GM20000 (cell line): ENCODE measurements at regions not wholly inside any gene's neighbourhood (a gene's known extent, or its start where the extent isn't known, plus 50 kb on each side); places are given as distances from the start of the nearest gene placed in this dataset.
"Not testable (repeated sequence)": the region's sequence is repeated elsewhere in the genome, so short reads cannot be mapped to it uniquely, and the experiment has no call there.

ENCODE experiments used
- DNase-seq: peaks from one replicate; pipeline ENCODE4 v3.0.0; 2012; ENCODE audit warnings: low spot score
- TF ChIP-seq, protein P1 (sequence below): IDR thresholded peaks from 2 replicates; pipeline ENCODE4 v1.5.1; 2012; ENCODE audit warnings: mild to moderate bottlenecking, control low read depth; ENCODE audit errors: extremely low read depth, missing control alignments

DNA sequence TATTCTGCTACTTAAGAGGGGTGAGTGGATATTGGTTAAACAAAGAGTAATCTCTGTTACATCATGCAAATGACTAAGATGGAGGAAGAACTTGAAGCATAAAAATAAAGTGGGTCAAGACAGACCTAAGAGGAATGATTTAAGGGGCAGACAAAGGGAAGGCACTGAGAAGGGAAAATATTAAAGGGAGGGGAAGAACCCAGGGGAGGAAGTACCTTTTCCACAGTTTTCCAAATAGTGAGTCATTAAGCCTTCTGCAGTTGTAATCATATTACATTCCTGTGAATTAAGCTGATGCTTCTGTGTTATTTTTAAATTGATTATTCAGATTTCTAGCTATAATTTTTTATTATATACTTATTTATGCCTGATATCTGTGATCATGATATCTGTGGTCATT, 253.3 kb downstream of the CENPC start:
- TF ChIP-seq, protein P1, sequence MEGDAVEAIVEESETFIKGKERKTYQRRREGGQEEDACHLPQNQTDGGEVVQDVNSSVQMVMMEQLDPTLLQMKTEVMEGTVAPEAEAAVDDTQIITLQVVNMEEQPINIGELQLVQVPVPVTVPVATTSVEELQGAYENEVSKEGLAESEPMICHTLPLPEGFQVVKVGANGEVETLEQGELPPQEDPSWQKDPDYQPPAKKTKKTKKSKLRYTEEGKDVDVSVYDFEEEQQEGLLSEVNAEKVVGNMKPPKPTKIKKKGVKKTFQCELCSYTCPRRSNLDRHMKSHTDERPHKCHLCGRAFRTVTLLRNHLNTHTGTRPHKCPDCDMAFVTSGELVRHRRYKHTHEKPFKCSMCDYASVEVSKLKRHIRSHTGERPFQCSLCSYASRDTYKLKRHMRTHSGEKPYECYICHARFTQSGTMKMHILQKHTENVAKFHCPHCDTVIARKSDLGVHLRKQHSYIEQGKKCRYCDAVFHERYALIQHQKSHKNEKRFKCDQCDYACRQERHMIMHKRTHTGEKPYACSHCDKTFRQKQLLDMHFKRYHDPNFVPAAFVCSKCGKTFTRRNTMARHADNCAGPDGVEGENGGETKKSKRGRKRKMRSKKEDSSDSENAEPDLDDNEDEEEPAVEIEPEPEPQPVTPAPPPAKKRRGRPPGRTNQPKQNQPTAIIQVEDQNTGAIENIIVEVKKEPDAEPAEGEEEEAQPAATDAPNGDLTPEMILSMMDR, result no peak
- DNase-seq, result no peak

DNA sequence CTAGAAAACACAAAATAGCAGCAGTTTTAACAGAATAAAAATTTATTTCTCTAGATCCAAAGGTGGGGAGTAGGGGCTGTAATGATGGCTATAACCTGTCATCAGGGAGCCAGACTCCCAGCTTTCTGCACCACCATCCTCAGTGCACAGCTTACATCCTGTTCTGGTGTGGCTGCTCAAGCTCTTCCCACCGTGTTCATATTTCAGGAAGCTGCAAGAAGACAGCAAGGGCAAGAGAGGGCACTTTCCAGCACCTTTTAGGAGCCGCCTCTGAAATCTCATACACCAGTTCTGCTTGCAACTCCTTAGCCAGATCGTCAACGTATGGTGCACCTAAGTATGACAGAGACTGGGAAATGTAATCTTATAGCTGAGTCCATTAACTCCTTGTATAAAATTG, 253.7 kb downstream of the CENPC start:
- no peak for DNase-seq

DNA sequence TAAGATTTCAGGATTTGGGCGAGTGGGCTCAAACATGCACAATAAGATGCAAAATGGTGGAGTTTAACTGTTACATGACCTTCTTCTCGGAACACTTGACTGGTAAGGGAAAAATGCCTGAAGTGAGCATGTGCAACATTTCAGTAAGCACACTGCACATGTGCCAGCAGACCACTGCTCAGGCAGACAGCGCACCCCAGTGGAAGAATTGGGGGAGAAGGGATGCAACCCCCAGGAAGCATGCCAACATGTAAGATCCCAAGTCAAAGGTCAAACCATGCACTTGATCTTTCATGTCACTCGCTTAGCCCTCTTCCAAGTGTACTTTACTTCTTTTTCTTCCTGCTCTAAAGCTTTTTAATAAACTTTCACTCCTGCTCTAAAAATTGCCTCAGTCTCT, 256.3 kb downstream of the CENPC start:
- peak; percentile 33 for DNase-seq
- TF ChIP-seq, protein P1, result peak; percentile 54

More for the DNA sequence above, 253.7 kb downstream of the CENPC start:
- TF ChIP-seq, protein P1, result no peak

DNA sequence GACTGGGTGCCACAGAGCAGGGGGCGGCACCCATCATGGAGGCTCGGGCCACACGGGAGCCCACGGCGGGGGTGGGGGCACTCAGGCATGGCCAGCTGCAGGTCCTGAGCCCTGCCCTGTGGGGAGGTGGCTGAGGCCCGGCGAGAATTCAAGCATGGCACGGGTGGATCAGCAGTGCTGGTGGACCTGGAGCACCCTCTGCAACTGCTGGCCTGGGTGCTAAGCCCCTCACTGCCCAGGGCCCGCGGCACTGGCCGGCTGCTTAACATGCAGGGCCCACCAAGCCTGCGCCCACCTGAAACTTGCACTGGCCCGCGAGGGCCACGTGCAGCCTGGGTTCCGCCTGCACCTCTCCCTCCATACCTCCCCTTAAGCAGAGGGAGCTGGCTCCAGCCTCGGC, 258.6 kb downstream of the CENPC start:
- DNase-seq, result no peak
- TF ChIP-seq, protein P1, result no peak

DNA sequence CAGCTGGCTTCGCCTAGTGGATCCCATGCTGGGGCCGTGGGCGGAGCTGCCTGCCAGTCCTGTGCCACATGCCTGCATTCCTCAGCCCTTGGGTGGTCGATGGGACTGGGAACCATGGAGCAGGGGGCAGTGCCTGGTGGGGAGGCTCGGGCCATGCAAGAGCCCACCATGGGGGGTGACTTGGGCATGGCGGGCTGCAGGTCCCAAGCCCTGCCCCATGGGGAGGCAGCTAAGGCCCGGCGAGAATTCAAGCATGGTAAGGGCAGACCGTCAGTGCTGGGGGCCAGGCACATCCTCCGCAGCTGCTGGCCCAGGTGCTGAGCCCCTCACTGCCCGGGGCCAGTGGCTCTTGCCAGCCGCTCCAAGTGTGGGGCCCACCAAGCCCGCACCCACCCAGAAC, 262.6 kb downstream of the CENPC start:
- TF ChIP-seq, protein P1, result no peak
- no peak for DNase-seq

DNA sequence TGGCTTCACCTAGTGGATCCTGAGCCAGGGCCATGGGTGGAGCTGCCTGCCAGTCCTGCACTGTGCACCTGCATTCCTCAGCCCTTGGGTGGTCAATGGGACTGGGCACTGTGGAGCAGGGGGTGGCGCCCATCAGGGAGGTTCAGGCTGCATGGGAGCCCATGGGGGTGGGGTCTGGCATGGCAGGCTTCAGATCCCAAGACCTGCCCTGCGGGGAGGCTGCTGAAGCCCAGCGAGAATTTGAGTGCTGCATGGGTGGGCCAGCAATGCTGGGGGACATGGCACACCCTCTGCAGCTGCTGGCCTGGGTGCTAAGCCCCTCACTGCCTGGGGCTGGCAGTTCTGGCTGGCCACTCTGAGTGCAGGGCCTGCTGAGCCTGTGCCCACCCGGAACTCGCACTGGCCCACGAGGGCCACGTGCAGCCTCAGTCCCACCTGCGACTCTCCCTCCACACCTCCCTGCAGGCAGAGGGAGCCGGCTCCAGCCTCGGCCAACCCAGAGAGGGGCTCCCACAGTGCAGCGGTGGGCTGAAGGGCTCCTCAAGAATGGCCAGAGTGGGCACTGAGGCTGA, 270.0 kb downstream of the CENPC start:
- TF ChIP-seq, protein P1, result no peak
- DNase-seq, result no peak

DNA sequence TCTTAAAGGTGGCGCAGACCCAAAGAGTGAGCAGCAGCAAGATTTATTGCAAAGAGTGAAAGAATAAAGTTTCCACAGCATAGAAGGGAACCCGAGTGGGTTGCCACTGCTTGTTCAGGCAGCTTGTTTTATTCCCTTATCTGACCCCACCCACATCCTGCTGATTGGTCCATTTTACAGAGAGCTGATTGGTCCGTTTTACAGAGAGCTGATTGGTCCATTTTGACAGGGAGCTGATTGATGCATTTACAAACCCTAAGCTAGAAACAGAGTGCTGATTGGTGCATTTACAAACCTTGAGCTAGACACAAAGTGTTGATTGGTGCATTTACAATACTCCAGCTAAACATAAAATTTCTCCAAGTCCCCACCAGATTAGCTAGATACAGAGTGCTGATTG, 270.6 kb downstream of the CENPC start:
- not testable (repeated sequence) for DNase-seq

DNA sequence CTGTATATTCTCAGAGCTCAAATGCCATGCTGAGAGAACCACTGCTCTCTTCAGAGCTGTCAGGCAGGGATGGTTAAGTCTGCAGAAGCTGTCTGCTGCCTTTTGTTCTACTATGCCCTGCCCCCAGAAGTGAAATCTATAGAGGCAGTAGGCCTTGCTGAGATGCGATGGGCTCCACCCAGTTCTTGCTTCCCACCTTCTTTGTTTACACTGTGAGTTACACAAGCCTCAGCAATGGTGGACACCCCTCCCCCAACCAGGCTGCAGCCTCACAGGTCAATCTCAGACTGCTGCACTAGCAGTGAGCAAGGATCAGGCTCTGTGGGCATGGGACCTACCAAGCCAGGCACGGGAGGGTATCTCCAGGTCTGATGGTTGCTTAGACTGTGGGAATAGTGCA, 271.6 kb downstream of the CENPC start:
- TF ChIP-seq, protein P1, result no peak
- DNase-seq, result no peak
